Stimulated activated CD4-positive, alpha-beta T cell treated with anti-CD3 and anti-CD28 coated beads, Interleukin-1b, Interleukin-23, amount 100 ng/mL, for 24 hours (primary cell): ENCODE measurements at regions not wholly inside any gene's neighbourhood (a gene's known extent, or its start where the extent isn't known, plus 50 kb on each side); places are given as distances from the start of the nearest gene placed in this dataset.
"Not testable (repeated sequence)": the region's sequence is repeated elsewhere in the genome, so short reads cannot be mapped to it uniquely, and the experiment has no call there.

Source experiments
- DNase-seq, 4 experiments: peaks; one replicate each; pipeline ENCODE4 v3.0.0-alpha.2; 2020; ENCODE audit warnings: low read depth in 4 of 4, low spot score in 1 of 4

DNA sequence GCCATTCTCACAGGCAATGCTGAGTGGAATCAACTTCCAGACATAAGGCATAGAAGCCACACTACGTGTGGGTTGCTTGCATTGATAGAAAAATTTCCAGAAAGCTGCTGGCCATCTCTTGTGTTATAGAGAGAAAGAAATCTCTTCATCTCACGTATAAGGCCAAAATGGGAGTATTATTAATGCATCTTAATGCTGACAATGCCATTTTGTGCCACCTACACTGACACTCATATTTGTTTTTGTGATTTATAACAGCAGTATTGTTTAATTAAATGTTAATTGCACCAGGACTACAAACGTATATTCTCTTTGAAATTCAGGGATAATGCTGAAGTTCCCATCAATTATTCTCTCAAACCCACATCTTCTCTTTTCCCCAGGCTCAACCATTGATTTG lies 56.1 kb upstream of the TMEM132D start:
- DNase-seq = no peak

DNA sequence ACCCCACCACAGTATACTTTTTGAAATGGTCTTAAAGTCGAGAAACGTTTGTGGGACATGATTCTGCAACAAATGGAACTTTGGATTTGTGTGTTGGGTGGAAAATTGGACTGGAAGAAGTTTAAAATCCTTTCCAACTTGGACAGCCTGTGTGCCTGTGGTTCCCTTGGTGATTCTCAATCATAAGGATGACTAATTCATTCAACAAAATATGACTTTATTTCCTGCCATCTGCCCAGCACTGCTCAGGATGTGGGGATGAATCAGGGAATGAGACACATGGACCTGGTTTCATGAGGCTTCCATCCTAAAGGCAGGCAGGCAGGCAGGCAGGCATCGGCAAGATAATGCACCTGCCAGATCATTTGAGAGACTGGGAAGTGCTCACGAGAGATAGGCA lies 57.3 kb upstream of the TMEM132D start:
- no peak for DNase-seq

DNA sequence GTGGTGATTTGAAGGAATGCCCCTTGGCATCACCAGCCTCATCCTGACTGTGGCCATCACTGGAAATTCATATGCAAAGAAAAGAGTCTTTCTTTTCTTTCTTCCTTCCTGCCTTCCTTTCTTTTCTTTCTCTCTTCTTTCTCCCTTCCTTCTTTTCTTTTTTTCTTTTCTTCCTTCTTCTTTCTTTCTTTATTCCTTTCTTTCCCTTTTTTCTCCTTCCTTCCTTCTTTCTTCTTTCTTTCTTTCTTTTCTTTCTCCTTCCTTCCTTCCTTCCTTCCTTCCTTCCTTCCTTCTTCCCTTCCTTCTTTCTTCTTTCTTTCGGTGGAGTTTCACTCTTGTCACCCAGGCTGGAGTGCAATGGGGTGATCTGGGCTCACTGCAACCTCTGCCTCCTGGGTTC lies 58.0 kb upstream of the TMEM132D start:
- no peak for DNase-seq

DNA sequence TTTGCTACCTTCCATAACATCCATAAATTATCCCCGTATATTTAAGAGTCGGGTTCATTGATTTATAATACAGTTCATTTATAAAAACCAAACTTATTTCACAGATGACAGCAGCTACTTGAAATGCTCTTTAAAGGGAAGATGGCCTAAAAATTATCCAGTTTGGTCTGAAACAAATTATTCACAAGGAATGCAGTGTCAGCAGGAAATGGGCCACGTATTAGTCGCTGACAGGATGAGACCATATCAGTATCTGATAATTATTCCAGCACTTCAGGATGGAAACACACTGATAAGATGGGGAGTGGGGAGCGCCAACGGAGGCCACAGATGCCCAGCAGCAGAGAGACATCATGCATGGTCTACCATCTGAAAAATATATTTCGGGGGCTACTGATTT lies 60.5 kb upstream of the TMEM132D start:
- no peak for DNase-seq

DNA sequence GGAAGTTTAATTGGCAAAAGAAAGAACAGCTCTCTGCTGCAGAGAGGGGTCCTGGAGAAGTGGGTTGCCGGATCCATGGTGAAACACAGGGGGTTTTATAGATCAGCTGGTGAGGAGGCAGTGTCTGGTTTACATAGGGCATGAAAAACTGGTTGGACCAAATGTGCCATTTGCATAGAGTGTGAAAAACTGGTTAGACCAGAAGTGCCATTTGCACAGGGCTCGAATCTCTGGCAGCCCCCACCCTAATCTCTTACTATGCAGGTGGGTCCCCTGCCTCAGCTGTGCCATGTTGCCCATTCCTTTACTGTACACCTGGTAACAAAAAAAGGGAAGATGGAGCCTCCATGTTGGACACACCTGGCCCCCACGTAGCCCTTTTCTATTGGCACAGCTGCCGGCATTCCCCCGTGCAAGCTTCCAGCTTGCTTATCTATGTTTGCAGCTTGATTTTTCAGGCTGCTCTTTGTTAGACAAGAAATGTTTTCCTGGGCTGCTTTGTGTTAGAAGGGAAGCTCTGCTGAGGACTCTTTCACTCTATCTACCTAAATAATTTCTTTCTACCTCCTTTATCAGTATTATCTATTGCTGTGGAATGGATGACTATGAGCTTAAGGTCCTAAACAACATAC lies 61.1 kb upstream of the TMEM132D start:
- no peak for DNase-seq

DNA sequence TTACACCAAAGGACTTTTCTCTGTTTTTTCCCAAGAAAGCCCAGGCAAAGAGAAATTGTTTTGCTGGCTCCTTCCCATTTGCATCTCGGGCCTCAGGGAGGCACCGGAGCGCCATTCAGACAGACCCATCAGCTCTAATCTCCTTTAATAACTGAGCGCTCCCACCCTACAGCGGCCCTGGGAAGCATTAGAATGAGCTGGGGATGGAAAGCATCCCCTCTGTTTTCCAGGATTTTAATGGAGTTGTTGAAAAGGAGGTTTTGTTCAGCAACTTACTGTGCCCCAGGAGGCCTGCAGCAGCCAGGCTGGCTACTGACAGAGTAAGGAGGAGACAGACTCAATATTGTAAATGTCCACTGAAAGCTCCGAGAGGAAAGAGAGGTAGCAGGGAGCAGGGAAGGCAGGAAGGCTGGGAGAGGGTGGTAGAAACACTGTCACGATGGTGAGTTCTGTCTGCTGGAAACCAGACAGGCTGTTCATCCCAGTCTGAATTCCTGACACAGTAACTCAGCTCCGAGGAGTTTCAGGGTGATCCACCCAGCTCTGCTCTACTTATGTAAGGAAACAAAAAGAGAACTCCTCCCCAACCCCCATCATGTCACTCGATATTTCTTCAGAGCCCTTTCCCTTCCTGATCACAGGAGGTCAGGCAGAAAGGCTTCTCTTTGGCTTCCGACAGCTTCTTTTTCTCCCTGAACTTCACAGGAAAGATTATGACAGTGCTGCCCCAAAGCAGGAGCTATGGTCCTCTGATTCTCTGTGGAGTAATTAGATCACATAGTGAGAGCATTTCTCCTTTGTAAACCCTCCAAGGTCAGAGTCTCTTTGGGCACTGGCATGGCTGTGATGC lies 62.5 kb upstream of the TMEM132D start:
- DNase-seq = no peak

DNA sequence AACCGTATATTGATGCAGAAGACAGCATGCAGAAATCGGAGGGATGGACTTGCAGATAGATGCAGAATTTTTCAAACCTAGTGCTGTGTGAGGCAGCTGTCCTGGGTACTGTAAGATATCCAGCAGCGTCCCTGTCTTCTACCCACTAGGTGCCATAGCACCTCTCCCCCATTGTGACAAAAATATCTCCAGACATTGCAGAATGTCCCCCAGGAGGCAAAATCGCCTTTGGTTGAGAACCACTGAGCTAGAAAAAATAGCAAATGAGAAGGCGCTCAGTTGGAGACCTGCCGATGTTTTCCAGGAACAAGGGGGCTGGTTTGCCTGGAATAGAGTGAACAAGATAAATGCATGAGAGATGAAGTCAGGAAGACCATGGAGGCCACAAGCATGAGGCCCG lies 67.9 kb upstream of the TMEM132D start:
- DNase-seq = no peak

DNA sequence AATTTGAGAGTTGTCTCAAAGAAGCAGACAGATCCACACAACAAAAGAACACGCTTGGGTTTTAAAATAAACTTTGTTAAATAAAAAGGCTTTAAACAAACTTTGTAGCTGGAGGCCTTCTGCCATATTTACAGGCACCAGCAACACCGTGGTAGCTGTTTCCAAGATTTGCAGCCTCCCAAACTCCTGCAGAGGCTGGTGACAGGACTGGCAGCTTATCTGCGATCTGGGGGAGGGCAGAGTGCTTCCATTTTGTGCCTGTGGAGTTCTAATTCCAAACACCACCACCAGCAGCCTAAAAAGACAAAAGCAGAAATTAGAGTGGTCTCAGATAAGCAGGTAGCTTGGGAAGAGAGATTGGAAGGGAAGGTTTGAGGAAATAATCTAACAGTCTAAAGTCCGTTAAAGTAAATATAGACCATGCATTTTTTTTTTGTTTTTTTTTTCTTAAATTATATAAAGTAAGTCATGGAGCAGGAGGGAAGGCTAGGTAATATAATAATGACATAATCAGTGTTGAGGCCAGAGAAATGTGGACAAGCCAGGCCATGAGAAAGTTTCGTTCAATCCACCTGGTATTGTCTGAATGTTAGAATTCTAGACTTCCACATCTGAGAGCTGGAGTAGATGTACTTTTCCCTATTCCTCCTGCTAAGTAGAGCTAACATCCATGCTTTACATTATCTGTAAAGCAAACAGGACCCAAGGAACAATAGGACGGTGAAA lies 69.6 kb upstream of the TMEM132D start:
- no peak for DNase-seq

DNA sequence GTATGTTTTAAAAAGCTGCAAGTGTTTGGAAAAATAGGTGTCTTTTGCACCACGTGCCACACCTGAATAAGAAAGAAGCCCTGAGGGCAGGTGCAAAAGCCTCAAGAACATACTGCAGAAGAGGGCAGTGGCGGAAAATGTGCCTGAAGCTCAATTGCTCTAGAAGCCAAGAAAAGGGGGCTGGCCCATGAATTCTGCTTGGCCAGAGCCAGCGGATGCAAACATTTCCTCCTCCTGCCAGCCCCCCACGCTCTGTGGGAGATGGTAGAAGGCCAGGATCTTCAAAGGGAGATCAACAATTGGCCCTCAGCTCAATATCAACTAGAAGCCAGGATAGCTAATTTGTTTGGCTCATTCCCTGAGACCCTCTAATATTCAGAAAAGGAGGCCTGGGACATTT lies 80.3 kb upstream of the TMEM132D start:
- no peak for DNase-seq

DNA sequence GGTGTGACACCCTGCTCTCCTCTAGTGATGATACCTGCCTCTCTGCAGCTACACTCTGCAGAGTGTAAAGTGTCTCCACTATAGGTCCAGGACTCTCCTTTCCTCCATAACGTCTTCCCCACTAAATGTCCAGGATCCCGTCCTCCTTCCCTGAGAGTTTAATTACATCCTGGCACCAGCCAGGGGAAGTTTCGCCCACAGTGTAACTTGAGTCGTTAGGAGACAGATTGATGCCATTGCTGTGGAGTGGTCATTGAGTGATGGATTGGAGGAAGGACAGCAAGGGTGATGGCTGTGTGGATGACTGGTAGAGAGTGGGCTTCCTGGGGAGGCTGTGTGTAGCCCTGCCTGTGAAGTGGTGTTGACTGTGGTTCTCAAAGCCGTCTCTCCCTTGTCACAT lies 84.0 kb upstream of the TMEM132D start:
- no peak for DNase-seq

DNA sequence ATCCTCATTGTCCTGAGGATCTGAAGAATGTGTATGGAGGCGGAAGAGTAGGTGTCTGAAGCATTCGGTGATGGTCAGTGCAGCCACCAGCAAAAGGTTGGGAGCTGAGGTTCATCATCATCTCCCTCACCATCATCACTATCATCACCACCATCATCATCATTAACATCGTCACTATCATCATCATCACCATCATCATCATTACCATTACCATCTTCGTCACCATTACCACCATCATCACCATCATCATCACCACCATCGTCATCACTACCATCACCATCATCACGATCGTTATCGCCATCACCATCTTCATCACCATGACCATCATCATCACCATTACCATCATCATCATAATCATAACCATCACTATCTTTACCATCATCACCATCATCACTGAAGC lies 90.8 kb upstream of the TMEM132D start:
- DNase-seq = no peak

DNA sequence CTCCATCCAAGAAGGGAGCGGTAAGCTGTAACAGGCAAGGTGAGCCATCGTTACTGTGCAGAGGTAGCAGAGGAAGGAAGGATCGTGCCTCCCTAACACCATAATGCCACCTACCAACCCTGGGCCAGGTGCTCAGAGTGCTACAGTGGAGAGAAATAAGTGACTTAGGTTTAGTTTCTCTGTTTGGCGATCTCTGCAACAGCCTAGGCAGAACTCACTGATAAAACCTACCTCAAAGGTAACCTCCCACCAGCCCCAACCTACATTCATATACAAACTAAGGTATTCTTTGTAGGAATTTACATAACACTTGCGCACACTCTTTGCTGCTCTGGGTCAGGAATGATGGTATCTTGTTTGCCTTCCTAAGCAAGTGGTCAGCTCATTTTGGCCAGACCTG lies 93.4 kb upstream of the TMEM132D start:
- DNase-seq = no peak

DNA sequence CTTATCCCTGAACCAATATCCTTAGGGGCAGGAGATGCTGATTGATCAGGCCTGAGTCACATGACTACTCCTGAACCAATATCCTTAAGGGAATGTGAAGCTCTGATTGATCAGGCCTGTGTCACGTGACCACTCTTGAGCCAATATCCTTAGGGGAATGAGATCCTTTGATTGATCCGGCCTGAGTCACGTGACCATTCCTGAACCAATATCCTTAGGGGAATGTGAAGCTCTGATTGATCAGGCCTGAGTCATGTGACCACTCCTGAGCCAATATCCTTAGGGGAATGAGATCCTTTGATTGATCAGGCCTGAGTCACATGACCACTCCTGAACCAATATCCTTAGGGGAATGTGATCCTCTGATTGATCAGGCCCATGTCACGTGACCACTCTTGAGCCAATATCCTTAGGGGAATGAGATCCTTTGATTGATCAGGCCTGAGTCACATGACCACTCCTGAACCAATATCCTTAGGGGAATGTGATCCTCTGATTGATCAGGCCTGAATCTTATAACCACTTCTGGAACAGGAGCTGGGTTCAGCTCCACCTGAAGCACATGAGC lies 100.6 kb upstream of the TMEM132D start:
- not testable (repeated sequence) for DNase-seq

DNA sequence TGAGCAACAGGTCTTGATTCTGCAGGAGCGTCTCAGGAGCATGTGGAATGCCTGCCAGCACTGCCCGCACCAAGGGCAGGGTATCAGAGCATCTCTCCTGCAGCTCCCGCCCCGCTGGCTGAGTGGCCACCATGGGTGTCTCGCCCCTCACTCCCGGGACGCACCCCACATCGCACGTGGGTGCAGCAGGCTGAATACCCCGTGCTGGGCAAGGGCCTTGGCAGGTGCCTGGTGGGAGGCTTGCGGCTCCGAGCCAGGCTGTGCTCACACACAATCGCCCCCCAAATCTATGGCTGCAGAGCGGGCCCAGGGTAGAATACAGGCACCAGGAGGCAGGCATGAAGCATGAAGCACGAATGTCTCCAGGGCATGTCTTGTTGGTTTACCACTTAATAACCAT lies 103.9 kb upstream of the TMEM132D start:
- DNase-seq = no peak

DNA sequence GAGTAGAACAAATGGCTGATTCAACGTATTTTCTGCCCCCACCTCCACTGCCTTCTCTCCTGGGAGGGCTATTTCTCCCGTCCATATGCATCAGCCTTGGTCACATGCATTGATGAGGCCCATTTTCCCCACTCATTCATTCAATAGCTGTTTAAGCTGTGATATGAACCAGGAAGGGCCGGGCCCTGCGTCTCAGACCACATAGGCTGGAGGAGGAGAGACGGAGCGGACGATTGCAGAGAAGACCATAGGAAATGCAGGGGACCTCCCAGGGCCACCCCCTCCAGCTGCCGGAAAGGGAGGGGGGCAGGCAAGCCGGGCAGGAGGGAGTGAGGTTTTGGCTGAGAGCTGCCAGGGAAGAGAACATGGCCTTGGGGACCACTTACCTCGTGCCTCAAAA lies 104.4 kb upstream of the TMEM132D start:
- DNase-seq = no peak

DNA sequence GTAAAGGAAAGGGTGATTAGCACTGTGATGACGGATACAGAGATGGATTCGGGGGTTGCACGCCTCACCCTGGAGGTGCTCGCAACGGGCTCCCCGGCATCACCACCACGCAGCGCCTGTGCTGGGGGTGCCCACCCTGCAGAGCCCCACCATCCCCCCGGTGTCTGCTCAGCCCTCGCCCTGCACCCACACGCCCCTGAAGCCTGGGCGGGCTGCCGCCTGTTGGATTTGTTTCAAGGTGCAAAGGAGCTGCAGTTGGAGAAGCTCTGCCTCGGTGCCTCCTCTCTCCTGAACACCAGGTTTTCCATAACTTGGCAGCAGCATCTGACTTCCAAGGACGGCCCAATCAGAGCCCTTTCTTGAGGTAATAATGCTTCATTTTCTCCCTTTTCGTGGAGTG lies 106.1 kb upstream of the TMEM132D start:
- DNase-seq = no peak

DNA sequence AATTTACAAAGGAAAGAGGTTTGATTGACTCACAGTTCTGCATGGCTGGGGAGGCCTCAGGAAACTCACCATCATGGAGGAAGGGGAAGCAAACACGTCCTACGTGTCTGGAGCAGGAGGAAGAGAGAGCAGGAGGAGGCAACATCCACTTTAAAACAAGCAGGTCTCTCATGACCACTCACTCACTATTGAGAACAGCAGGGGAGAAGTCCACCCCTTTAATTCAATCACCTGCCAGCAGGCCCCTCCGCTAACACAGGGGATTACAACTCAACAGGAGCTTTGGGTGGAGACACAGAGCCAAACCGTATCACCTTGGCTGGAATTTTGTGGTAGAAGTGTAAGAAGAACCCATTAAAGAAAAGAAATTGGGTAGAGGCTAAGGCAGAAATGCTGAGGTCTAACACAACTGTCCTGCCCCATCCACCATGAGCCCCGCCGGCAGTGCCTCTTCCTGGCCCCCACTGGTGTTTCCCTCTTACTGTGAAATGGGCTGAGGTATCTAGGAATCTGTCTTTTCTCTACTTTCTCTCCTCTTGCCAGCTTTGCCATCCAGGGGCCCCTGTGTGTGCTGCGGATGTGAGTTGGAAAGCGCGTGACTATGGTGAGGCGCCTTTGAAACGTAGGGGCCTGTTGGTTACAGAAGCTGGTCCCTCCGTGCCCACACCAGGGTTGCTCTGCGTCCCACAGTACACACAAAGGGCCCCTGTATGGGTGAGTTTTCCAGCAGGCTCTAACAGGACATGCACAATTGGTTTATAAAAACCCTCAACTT lies 108.0 kb upstream of the TMEM132D start:
- DNase-seq = no peak

DNA sequence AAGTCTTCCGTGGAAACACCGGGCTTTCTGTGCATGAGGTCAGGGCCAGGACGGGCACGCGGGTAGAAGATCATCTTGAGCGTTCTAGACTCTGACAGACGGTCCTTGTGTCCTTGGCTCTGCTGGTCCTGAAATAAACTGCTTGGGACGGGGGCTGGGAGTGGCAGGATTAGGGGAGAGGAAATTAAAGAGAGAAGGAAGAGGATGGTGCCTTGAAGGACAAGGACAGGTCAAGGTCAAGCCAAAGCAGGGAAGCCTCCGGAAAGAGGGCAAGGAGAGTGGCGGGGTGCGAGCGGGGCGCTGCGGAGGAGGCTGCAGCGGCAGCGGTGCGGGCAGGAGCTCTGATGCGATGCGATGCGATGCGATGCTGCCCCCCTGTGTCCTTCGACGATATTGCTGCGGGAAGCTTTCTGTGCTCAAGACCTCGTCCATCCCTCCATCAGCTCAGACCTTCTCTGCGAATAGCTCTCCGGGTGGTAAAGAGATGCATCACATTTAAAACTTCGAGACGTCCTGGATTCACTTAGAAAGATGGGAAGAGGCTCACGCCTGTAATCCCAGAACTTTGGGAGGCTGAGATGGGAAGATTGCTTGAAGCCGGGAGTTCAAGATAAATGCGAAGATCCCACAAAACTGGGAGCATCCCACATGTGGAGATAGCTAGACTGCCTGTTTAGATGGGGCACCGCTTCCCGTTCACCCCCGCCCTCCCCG lies 110.1 kb upstream of the TMEM132D start:
- peak in 3 of 4 experiments; percentile 4 to 20 (median 18) for DNase-seq

DNA sequence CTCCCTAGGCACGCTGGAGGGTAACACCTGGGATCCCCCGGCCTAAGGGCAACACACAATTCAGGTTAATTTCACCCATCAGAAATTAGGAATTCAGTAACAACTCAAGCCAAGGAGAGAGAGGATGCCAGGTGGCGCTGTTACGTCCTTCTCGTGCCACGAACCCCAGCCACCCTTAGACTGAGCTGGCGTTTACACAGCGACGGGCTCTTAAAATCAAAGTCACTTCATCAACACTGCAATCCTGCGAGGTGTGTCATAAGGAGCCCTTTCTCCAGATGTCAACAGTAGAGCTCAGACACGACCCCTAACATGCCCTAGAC lies 110.6 kb upstream of the TMEM132D start:
- no peak for DNase-seq

DNA sequence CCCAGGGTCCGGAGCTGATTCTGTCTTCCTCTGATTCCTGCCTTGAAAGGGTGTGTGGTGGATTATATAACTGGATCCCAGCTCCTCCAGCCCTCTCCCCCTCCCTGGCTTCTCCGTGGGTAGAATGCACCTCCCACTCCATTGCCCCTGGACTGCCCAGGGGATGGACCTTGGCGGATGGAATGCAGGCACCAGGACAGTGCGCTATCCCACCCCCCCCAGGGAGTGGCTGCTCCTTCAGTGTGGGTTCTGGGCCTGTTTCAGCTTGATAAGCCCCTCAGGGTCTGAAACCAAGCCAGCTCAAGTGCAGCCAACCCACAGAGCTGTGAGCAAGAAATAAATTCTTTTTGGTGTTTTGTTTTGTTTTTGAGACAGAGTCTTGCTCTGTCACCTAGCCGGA lies 112.4 kb upstream of the TMEM132D start:
- no peak for DNase-seq

DNA sequence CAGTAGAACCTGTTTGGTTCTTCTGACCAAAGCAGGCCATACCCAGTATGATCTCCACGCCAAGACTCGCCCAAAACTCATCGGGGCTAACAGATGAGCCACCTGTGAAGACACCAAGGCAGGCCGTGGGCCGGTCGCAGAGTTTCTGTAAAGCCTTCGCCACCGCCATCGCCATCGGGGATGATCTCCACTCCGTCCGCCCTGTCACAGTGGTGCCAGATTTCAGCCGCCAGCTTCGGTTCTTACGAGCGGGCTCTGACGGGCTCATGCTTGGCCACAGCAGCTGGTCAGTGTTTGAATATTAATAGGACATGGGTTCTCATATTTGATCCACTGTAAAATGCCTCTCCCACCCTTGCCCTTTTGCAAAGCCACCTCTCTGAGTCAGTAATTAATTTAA lies 113.2 kb upstream of the TMEM132D start:
- DNase-seq = no peak
